Liver (tissue), 8 donors: ENCODE measurements at regions not wholly inside any gene's neighbourhood (a gene's known extent, or its start where the extent isn't known, plus 50 kb on each side); places are given as distances from the start of the nearest gene placed in this dataset.

ENCODE experiments used
- DNase-seq: peaks from one replicate; pipeline ENCODE4 v3.0.0-alpha.2; 2017; ENCODE audit warnings: low spot score
- H3K27ac ChIP-seq, 2 donors: one replicate each; pipeline ENCODE4 v1.7.0; 2013; ENCODE audit warnings: inconsistent platforms in 2 of 2, low read length in 2 of 2, control low read depth in 1 of 2, low read depth in 1 of 2, mild to moderate bottlenecking in 1 of 2
- H3K27me3 ChIP-seq, 4 donors: one replicate each; pipeline versions ENCODE4 v1.6.1 to v1.7.0; 2013; ENCODE audit warnings: low read length in 3 of 4, inconsistent platforms in 1 of 4, mild to moderate bottlenecking in 1 of 4, moderate library complexity in 1 of 4; ENCODE audit not compliant: control insufficient read depth in 4 of 4, insufficient read depth in 4 of 4
- H3K36me3 ChIP-seq, 4 donors: one replicate each; pipeline versions ENCODE4 v1.6.1 to v1.7.0; 2013; ENCODE audit warnings: low read length in 3 of 4, mild to moderate bottlenecking in 3 of 4, low read depth in 1 of 4, moderate library complexity in 1 of 4; ENCODE audit not compliant: control insufficient read depth in 4 of 4, insufficient read depth in 3 of 4
- H3K4me1 ChIP-seq, 4 donors: one replicate each; pipeline versions ENCODE4 v1.6.1 to v1.7.0; 2013; ENCODE audit warnings: low read length in 3 of 4, mild to moderate bottlenecking in 3 of 4, moderate library complexity in 1 of 4; ENCODE audit not compliant: control insufficient read depth in 4 of 4, insufficient read depth in 4 of 4
- H3K4me3 ChIP-seq, 3 donors: one replicate each; pipeline versions ENCODE4 v1.6.1 to v1.7.0; 2013; ENCODE audit warnings: low read length in 3 of 3, control low read depth in 1 of 3, low read depth in 1 of 3, mild to moderate bottlenecking in 1 of 3
- H3K9ac ChIP-seq, 2 donors: one replicate each; pipeline ENCODE4 v1.7.0; 2013; ENCODE audit warnings: low read length in 2 of 2, mild to moderate bottlenecking in 2 of 2, moderate library complexity in 2 of 2, control low read depth in 1 of 2, low read depth in 1 of 2
- H3K9me3 ChIP-seq, 4 donors: one replicate each; pipeline versions ENCODE4 v1.6.1 to v1.7.0; 2013; ENCODE audit warnings: low read length in 3 of 4; ENCODE audit not compliant: control insufficient read depth in 4 of 4
- FOXA1 ChIP-seq: IDR thresholded peaks from 2 replicates; pipeline ENCODE4 v1.6.1; 2016; ENCODE audit warnings: antibody characterized with exemption
- FOXA2 ChIP-seq: IDR thresholded peaks from 2 replicates; pipeline ENCODE4 v1.6.1; 2016; ENCODE audit warnings: antibody characterized with exemption
- GABPA ChIP-seq, 2 donors: IDR thresholded peaks in 1 of 2; conservative IDR thresholded peaks in 1 of 2; 2 replicates each; pipeline ENCODE4 v1.6.1; 2016; ENCODE audit warnings: antibody characterized with exemption in 2 of 2, mild to moderate bottlenecking in 1 of 2, moderate library complexity in 1 of 2
- HNF4A ChIP-seq, 2 donors: conservative IDR thresholded peaks; 2 replicates each; pipeline ENCODE4 v1.6.1; 2016; ENCODE audit warnings: antibody characterized with exemption in 2 of 2, mild to moderate bottlenecking in 2 of 2
- HNF4G ChIP-seq: IDR thresholded peaks from 2 replicates; pipeline ENCODE4 v1.6.1; 2016; ENCODE audit warnings: antibody characterized with exemption
- JUND ChIP-seq, 2 donors: IDR thresholded peaks; 2 replicates each; pipeline ENCODE4 v1.6.1; 2016; ENCODE audit warnings: antibody characterized with exemption in 2 of 2
- NR2F2 ChIP-seq: IDR thresholded peaks from 2 replicates; pipeline ENCODE4 v1.6.1; 2016; ENCODE audit warnings: antibody characterized with exemption
- RAD21 ChIP-seq, 2 donors: IDR thresholded peaks; 2 replicates each; pipeline ENCODE4 v1.6.1; 2016; ENCODE audit warnings: antibody characterized with exemption in 2 of 2, mild to moderate bottlenecking in 2 of 2
- TAF1 ChIP-seq: conservative IDR thresholded peaks from 2 replicates; pipeline ENCODE4 v1.6.1; 2016; ENCODE audit warnings: antibody characterized with exemption, mild to moderate bottlenecking
- YY1 ChIP-seq: IDR thresholded peaks from 2 replicates; pipeline ENCODE4 v1.6.1; 2016; ENCODE audit warnings: antibody characterized with exemption, mild to moderate bottlenecking
- WGBS: extraction: QIAGEN DNeasy Blood & Tissue Kit; methylation state at CpG from one replicate; pipeline ENCODE4 v1.1.7; 2013; 5-methylcytosine and 5-hydroxymethylcytosine counted together
- TF ChIP-seq, protein P1 (sequence below): fragments of 150-350 bp; IDR thresholded peaks from 2 replicates; pipeline ENCODE4 v1.5.1; 2017; ENCODE audit warnings: improper control_type of control experiment, low read depth, low read length; ENCODE audit not compliant: missing input control
- TF ChIP-seq, protein P2 (sequence below): IDR thresholded peaks from 2 replicates; pipeline ENCODE4 v1.6.1; 2016; ENCODE audit warnings: antibody characterized with exemption
- TF ChIP-seq, protein P3 (sequence below): IDR thresholded peaks from 2 replicates; pipeline ENCODE4 v1.6.1; 2016; ENCODE audit warnings: antibody characterized with exemption, mild to moderate bottlenecking
- TF ChIP-seq, protein P4 (sequence below): IDR thresholded peaks from 2 replicates; pipeline ENCODE4 v1.6.1; 2016; ENCODE audit warnings: antibody characterized with exemption
- donor health status: healthy.
- donor health status: healthy.
- donor health status: healthy.
- donor health status: healthy.
- donor health status: healthy.

DNA sequence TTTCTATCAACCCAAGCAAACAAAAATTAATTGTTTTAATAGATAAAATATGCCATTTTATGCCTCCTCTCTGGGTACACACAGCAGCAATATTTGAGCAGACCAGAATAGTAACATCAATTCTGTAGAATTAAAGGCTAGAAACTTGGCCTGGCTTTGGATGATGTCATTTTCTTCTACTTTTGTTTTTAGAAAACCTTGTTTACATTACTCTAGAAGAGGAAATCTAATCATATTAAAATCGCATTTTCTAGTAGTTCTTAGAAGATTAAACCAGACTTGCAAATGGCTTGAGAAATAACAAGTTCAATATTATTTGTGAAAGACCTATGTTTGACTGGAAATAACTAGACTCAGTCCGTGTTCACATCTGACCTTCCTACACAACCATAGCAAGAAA lies 102.3 kb upstream of the RFX8 start:
- WGBS = 70% methylated on average over 2 of the region's 2 CpGs
- no peaks in the 10 kb centered on the region for H3K4me1 ChIP-seq
- no peak for TF ChIP-seq YY1
- no peak for TF ChIP-seq HNF4A (conservative IDR thresholded peaks at IDR 0.05)
- TF ChIP-seq NR2F2 = no peak
- no peak for TF ChIP-seq TAF1
- TF ChIP-seq, protein P1, sequence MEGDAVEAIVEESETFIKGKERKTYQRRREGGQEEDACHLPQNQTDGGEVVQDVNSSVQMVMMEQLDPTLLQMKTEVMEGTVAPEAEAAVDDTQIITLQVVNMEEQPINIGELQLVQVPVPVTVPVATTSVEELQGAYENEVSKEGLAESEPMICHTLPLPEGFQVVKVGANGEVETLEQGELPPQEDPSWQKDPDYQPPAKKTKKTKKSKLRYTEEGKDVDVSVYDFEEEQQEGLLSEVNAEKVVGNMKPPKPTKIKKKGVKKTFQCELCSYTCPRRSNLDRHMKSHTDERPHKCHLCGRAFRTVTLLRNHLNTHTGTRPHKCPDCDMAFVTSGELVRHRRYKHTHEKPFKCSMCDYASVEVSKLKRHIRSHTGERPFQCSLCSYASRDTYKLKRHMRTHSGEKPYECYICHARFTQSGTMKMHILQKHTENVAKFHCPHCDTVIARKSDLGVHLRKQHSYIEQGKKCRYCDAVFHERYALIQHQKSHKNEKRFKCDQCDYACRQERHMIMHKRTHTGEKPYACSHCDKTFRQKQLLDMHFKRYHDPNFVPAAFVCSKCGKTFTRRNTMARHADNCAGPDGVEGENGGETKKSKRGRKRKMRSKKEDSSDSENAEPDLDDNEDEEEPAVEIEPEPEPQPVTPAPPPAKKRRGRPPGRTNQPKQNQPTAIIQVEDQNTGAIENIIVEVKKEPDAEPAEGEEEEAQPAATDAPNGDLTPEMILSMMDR = no peak
- TF ChIP-seq, protein P2, sequence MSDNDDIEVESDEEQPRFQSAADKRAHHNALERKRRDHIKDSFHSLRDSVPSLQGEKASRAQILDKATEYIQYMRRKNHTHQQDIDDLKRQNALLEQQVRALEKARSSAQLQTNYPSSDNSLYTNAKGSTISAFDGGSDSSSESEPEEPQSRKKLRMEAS = no peak
- no peak for TF ChIP-seq HNF4G
- TF ChIP-seq GABPA (IDR thresholded peaks at IDR 0.05 in 1 of 2, conservative IDR thresholded peaks at IDR 0.05 in 1 of 2) = no peak
- no peak for TF ChIP-seq RAD21 (IDR thresholded peaks at IDR 0.05)
- TF ChIP-seq, protein P3, sequence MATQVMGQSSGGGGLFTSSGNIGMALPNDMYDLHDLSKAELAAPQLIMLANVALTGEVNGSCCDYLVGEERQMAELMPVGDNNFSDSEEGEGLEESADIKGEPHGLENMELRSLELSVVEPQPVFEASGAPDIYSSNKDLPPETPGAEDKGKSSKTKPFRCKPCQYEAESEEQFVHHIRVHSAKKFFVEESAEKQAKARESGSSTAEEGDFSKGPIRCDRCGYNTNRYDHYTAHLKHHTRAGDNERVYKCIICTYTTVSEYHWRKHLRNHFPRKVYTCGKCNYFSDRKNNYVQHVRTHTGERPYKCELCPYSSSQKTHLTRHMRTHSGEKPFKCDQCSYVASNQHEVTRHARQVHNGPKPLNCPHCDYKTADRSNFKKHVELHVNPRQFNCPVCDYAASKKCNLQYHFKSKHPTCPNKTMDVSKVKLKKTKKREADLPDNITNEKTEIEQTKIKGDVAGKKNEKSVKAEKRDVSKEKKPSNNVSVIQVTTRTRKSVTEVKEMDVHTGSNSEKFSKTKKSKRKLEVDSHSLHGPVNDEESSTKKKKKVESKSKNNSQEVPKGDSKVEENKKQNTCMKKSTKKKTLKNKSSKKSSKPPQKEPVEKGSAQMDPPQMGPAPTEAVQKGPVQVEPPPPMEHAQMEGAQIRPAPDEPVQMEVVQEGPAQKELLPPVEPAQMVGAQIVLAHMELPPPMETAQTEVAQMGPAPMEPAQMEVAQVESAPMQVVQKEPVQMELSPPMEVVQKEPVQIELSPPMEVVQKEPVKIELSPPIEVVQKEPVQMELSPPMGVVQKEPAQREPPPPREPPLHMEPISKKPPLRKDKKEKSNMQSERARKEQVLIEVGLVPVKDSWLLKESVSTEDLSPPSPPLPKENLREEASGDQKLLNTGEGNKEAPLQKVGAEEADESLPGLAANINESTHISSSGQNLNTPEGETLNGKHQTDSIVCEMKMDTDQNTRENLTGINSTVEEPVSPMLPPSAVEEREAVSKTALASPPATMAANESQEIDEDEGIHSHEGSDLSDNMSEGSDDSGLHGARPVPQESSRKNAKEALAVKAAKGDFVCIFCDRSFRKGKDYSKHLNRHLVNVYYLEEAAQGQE = no peak
- TF ChIP-seq, protein P4, sequence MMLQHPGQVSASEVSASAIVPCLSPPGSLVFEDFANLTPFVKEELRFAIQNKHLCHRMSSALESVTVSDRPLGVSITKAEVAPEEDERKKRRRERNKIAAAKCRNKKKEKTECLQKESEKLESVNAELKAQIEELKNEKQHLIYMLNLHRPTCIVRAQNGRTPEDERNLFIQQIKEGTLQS = no peak
- TF ChIP-seq FOXA2 = no peak
- no peak overlapping the region for H3K4me3 ChIP-seq
- H3K27ac ChIP-seq = no peak overlapping the region
- no peaks in the 10 kb centered on the region for H3K36me3 ChIP-seq
- DNase-seq = no peak
- no peak overlapping the region for H3K9ac ChIP-seq
- H3K9me3 ChIP-seq = no peaks in the 10 kb centered on the region
- H3K27me3 ChIP-seq = no peaks in the 10 kb centered on the region

DNA sequence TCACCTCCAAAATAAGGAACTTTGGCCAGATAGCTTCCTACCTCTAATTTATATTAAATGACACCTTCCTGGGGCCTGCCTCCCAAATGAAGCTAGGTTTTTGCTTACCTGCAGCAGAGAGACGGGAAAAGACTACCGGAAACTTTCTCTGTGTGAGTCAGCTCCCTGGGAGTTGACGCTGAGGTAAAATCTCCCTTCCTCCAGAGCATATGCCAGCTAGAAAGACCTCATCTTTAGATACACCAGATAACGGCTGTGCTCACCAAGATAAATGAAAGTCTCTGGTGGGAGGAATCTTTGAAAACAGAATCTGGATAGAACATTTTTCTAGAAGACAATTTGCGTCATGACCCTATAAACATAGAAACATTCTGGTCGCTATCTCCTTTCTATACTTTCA lies 99.7 kb upstream of the RFX8 start:
- Histone ChIP-seq H3K27me3 (no peaks in the 10 kb centered on the region), H3K4me1 (no peaks in the 10 kb centered on the region), H3K9me3 (no peaks in the 10 kb centered on the region), H3K36me3 (no peaks in the 10 kb centered on the region), H3K27ac (no peak overlapping the region), H3K9ac (no peak overlapping the region), H3K4me3 (no peak overlapping the region)
- DNase-seq = no peak
- 94% methylated on average over 6 of the region's 6 CpGs for WGBS
- TF ChIP-seq, protein P3 = no peak
- TF ChIP-seq YY1 (no peak), GABPA (IDR thresholded peaks at IDR 0.05 in 1 of 2, conservative IDR thresholded peaks at IDR 0.05 in 1 of 2) (no peak), FOXA2 (no peak), JUND (IDR thresholded peaks at IDR 0.05) (no peak), FOXA1 (no peak), TAF1 (no peak)
- TF ChIP-seq, protein P4 = no peak
- TF ChIP-seq, protein P1 = no peak
